Colonic mucosa (tissue), 4 donors: ENCODE measurements at regions not wholly inside any gene's neighbourhood (a gene's known extent, or its start where the extent isn't known, plus 50 kb on each side); places are given as distances from the start of the nearest gene placed in this dataset.

Experiments used
- DNase-seq: peaks from one replicate; pipeline ENCODE4 v3.0.0-alpha.2; 2020
- H3K27ac ChIP-seq: fragments of 200-600 bp; one replicate; pipeline ENCODE4 v1.8.0; 2021
- H3K27me3 ChIP-seq: fragments of 200-600 bp; one replicate; pipeline ENCODE4 v1.8.0; 2021
- H3K36me3 ChIP-seq: fragments of 200-600 bp; one replicate; pipeline ENCODE4 v1.8.0; 2021
- H3K4me1 ChIP-seq: fragments of 200-600 bp; one replicate; pipeline ENCODE4 v1.8.0; 2021; ENCODE audit warnings: mild to moderate bottlenecking
- H3K4me3 ChIP-seq: fragments of 200-600 bp; one replicate; pipeline ENCODE4 v1.8.0; 2021
- H3K9ac ChIP-seq, 2 donors: one replicate each; pipeline ENCODE4 v1.7.0; 2013; ENCODE audit warnings: control low read depth in 2 of 2, low read depth in 2 of 2, low read length in 2 of 2
- H3K9me3 ChIP-seq: fragments of 200-600 bp; one replicate; pipeline ENCODE4 v1.8.0; 2021
- CTCF ChIP-seq: fragments of 200-600 bp; IDR thresholded peaks from one replicate; pipeline ENCODE4 v1.8.0; 2022; ENCODE audit warnings: antibody characterized with exemption, mild to moderate bottlenecking
- intact Hi-C: fragments of 100-400 bp; cut with DNase I; formaldehyde crosslinking; loops from one replicate; pipeline ENCODE4 v1.14.1; 2022
- donor health status: healthy.
- donor health status: DM: no; HTN: no; CAD: no.
- donor health status: DM: no; HTN: no; CAD: no.

DNA sequence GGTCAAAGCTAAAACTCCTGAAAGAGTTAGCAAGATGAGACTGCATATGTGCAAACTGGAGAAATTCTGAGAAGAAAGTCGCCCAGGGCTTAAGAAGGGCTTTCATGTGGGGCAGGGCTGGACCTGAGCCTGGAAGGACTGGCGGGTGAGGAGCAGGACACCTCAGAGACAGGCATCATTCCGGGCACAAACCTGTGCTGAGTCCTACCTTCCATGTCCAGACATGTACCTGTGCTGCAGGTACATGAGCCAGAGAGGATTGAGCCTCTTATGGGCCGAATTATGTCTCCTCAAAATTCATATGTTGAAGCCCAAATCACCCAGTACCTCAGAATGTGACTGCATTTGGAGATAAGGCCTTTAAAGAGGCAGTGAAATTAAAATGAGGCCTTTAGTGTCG lies 171.0 kb downstream of the QRSL1 start:
- H3K27ac ChIP-seq = no peak overlapping the region
- H3K4me1 ChIP-seq = no peaks in the 10 kb centered on the region

GRCh38 chr6:106799031-106799894 lies 169.9 kb downstream of the QRSL1 start:
- intact Hi-C loops = no loop called here
- peak overlapping the region in 1 of 2 donors; percentile 44 for H3K9ac ChIP-seq
- no peak for TF ChIP-seq CTCF
- no peaks in the 10 kb centered on the region for H3K9me3 ChIP-seq
- no peaks in the 10 kb centered on the region for H3K4me1 ChIP-seq
- H3K36me3 ChIP-seq = no peaks in the 10 kb centered on the region
- H3K27ac ChIP-seq = no peak overlapping the region
- DNase-seq = peak; percentile 30
- H3K4me3 ChIP-seq = no peak overlapping the region
- H3K27me3 ChIP-seq = no peaks in the 10 kb centered on the region

More for the DNA sequence above, 171.0 kb downstream of the QRSL1 start:
- intact Hi-C loops = no loop called here
- Histone ChIP-seq H3K4me3 (no peak overlapping the region), H3K9ac (no peak overlapping the region), H3K36me3 (no peaks in the 10 kb centered on the region), H3K27me3 (no peaks in the 10 kb centered on the region), H3K9me3 (no peaks in the 10 kb centered on the region)
- no peak for DNase-seq
- TF ChIP-seq CTCF = no peak

DNA sequence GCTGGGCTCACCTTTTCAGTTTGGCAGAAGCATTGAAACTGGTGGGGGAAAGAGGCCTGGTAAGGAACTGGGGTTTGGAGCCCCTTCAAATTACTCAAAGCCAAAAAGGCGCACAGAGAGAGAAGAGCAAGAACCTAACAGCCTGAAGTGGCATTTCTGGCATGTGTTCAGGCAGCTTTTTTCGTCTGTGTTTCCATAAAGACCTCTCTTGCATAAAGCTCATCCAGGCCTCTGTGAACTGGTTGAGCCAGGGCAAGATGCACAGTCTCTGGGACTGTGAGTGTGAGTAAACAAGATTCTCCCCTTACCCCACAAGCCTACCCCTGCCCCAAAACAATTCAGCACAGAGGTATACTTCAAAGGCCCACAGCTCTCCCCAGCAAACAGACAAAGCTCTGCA lies 167.8 kb downstream of the QRSL1 start:
- Histone ChIP-seq H3K4me3 (no peak overlapping the region), H3K4me1 (no peaks in the 10 kb centered on the region), H3K9ac (no peak overlapping the region), H3K27ac (no peak overlapping the region), H3K36me3 (no peaks in the 10 kb centered on the region), H3K9me3 (no peaks in the 10 kb centered on the region), H3K27me3 (no peaks in the 10 kb centered on the region)
- DNase-seq = no peak
- intact Hi-C loops = no loop called here
- TF ChIP-seq CTCF = no peak

GRCh38 chr6:106796781-106797180 lies 167.4 kb downstream of the QRSL1 start:
- intact Hi-C loops = no loop called here
- no peak for TF ChIP-seq CTCF
- no peak overlapping the region for H3K9ac ChIP-seq
- H3K9me3 ChIP-seq = no peaks in the 10 kb centered on the region
- no peaks in the 10 kb centered on the region for H3K36me3 ChIP-seq
- no peak overlapping the region for H3K4me3 ChIP-seq
- no peaks in the 10 kb centered on the region for H3K27me3 ChIP-seq
- DNase-seq = no peak
- no peaks in the 10 kb centered on the region for H3K4me1 ChIP-seq
- H3K27ac ChIP-seq = no peak overlapping the region

GRCh38 chr6:106794129-106794528 lies 164.8 kb downstream of the QRSL1 start:
- Histone ChIP-seq H3K27me3 (no peaks in the 10 kb centered on the region), H3K4me3 (no peak overlapping the region), H3K4me1 (no peaks in the 10 kb centered on the region), H3K9me3 (no peaks in the 10 kb centered on the region), H3K36me3 (no peaks in the 10 kb centered on the region), H3K27ac (no peak overlapping the region), H3K9ac (no peak overlapping the region)
- intact Hi-C loops = no loop called here
- DNase-seq = no peak
- TF ChIP-seq CTCF = no peak
